Muscle of back (tissue), 3 donors: ENCODE measurements at regions not wholly inside any gene's neighbourhood (a gene's known extent, or its start where the extent isn't known, plus 50 kb on each side); places are given as distances from the start of the nearest gene placed in this dataset.
"Not testable (repeated sequence)": the region's sequence is repeated elsewhere in the genome, so short reads cannot be mapped to it uniquely, and the experiment has no call there.

ENCODE experiments used
- DNase-seq, 3 donors: peaks; one replicate each; pipeline versions ENCODE4 v3.0.0 to v3.0.0-alpha.2; 2013

DNA sequence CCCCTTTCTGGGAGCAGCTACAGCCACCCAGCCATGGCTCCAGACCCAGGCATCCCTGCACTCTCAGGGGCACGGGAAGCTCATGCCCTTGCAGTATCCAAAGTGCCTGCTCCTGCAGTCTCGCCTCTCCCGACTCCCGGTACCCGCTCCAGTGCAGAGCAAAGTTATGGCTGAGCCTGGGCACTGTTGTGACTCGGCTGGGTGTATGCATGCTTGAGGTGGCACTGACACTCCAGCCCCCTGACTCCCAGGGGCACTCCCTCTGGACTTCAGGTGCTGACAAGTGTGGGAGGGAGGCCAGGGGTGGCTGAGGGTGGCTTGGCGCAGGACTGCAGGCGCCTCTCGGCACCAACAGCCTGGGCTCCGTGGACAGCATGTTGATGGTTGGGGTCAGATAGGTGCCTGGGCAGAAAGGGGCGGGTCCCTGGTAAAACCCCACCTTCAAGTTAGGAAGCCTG is 580.1 kb upstream of the ADGRL2 start:
- DNase-seq, result no peak

DNA sequence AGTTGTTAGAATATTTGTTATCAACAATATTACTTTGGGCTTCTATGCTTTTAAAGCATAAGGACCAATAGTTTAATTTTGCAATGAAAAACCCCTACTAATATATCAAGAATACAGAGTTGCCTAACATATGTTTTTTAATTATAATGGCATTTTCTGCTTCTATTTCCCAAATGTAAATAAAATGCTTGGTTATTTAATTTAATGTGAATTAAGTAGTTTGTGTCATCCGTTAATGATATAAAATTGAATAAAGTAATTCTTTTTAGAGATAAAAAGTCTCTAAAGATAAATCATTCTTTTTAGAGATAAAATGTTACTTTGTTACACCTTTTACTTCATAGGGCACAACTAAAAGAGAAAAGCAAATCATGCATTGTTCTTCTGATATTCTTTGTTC is 583.7 kb upstream of the ADGRL2 start:
- no peak for DNase-seq

DNA sequence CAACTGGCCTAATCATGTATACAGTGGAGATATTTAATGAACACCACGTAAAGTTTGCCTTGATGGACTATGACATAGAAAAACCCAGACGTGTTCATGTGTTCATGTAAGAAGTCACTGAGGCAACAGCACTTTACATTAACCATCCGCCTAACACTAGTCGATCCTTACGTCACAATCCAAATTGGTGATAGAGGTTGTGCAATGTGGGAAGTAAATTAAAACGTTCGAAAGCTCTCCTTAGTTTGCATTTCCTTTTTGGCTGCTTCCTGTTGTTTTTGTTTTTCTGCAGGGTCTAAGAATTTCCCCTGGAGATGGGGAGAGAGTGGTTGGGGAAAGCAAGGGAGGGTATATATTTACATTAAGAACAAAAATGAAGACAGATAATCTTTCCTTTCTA is 587.5 kb upstream of the ADGRL2 start:
- DNase-seq, result no peak

DNA sequence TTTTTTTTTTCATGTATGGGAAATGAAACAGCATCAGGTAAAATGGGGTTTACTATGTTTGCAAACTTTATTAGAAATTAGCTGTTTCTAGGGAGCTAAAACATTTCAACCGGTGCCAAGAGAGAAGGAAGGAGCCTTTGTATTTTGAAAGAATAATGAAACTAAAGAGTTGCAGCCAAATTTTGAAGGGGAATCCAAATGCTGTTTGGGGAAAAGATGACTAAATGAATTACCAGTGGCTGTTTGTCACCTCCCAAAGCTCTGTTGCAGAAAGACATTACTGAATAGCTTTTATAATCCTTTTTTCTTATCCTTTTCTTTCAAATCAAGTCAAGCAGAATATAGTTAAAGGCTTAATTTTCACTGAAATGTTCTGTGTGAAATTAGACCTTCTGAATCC is 591.3 kb upstream of the ADGRL2 start:
- DNase-seq, result no peak

DNA sequence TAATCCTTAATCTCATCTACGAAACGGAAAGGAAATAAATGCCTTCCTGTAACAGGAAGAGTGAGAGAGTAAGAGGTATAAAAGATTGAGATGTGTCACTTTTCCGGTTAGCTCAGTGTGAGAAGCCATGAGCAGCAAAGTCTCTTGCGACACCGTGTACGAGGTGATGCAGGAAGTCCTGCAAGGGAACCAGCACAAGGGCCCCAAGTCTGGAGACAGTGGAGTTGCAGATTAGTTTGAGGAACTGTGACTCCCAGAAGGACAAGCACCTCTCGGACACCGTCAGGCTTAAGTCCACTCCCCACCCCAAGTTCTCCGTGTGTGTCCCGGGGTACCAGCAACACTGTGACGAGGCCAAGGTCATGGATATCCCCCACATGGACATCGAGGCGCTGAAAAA is 592.3 kb upstream of the ADGRL2 start:
- DNase-seq, result no peak

DNA sequence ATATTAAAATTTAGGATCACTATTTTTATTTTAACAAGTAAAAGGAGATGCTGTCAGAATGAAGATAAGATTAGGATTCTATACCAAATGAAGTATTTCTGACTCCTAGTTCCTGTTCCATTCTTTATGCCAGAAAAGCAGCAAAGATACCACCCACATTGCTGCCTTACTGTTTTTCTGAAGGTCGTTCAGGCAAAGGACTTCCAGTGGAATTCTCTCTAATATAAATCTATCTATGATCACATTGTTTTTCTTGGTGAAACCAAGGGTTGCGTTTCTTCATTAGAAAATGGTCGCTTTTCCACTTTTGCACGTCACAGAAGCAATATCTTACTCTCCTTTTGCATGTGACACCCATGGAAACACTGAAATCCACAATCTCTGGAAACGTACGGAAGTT is 594.8 kb upstream of the ADGRL2 start:
- DNase-seq, result no peak

DNA sequence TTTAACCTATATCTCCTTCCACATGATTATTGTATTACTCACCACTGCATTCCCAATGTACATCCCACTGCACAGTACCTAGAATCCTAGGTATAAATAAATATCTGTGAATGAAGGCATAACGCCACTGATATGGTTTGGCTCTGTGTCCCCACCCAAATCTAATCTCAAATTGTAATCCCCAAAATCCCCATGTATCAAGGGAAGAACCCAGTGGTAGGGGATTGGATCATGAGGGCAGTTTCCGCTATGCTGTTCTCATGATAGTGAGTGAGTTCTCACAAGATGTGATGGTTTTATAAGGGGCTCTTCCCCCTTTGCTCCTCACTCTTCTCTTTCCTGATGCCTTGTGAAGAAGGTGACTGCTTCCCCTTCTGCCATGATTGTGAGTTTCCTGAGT is 599.0 kb upstream of the ADGRL2 start:
- DNase-seq, result no peak

DNA sequence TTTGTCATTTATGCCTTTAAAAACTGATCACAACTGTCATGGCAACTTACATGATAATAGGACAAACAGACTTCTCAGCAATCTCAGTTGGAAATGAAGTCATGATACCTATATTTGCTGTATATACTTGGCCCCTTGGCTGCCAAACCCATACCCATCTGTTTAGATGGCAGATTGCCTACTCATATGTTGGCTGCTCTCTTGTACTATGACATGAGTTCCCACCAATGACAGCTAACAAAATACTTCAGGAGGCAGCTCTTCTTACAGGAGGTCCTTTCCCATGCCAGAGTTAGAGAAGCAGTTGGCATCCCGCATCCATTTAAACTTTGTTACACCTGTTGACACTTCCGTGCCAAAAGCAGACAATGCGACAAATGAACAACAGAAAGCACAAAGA is 603.1 kb upstream of the ADGRL2 start:
- peak; percentile 40 to 56 (median 52) for DNase-seq

DNA sequence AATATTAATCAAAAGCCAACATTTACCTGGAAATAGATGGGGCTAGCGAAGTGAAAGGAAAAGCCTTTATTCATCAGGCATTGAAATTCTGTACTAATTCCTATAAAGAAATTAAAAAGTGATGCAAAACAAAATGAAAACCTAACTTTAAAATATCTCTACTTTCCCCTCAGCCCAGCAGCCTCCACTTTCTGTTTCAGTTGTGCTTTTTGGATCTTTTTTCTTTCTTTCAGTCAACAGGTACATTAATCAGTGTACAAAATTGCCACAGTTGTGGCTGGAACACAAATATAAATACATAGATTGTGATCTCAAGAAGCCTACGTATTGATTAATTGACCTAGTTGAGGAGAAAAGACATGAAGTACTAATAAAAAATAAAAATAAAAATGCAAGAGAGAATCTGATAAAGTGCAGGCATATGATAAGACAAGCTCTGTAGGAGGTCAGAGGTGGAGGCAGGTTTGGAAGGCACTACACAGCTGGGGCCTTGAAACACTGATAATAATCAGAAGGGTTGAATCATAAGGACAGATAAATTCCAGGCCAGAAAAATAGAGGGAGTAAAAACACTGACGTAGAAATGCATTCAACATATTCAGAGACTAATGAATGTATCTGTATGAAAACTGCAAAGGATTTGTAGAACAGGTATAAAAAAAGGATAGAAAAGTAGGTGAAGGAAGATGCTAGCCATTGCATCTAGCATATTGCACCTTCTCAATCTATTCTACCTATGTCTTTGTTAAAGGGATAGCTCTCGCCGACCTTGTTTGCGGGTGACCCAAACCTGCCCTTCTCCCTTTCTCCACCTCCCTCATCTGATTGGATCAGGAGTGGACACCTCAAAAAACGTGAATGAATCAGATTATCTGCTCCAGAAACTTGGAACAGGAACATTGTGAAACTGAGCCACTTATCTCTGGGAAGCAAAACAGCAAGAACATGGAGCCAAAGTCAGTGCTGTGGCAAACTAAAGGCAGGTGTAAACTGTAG is 607.8 kb upstream of the ADGRL2 start:
- no peak for DNase-seq

DNA sequence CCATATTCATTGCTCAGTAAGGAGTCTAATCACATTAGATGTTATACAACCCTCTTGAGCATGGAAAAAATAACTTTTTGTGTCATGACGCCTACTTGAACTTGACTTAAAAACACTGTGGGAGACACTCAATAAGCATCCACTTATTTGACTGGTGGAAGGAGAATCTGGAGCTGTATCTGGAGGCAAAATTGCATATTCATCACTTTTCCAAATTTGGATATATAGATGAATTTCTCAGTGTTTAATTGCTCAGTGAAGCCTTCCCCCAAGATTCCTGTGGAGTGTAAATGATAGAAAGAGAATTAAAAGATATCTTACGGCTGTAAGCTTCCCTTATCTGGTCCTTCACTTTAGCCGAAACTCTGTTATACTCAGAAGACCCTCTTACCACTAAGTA is 610.7 kb upstream of the ADGRL2 start:
- DNase-seq, result no peak

DNA sequence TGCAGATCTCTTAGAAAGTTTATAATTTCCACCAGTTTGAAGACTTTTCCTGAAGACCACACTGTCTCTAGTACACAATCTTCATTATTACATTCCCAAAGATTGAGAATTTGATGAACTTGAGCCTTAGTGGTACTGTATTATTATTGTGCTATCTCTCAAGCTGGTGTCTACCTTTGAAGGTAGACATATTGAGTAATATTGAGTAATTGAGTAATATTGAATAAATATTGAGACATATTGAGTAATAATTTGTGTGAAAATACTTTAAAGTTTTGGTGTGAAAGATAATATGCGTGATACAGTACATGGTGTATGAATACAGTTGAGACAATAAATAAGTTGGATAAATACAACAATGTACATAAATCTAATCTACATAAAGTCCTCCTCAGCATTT is 613.1 kb upstream of the ADGRL2 start:
- DNase-seq, result no peak

DNA sequence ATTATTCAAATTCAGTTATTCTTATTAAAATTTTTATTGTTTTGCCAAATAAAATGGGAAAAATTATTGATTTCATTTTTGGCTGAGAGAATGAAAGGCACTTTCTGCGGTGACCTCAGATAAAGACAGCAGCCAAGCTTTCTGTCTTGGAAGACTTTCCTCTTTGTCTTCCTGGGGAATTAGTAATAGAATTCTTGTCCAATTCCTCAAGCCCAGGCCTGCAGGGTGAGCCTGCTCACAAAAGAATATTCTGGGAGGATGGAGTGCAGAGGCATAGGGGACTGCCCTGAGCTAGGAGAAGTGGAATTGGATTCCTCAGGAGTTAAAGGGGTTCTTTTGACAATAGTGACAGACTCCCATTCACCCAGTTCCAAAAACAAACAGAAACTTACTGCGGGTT is 614.5 kb upstream of the ADGRL2 start:
- peak; percentile 16 to 67 (median 63) for DNase-seq

DNA sequence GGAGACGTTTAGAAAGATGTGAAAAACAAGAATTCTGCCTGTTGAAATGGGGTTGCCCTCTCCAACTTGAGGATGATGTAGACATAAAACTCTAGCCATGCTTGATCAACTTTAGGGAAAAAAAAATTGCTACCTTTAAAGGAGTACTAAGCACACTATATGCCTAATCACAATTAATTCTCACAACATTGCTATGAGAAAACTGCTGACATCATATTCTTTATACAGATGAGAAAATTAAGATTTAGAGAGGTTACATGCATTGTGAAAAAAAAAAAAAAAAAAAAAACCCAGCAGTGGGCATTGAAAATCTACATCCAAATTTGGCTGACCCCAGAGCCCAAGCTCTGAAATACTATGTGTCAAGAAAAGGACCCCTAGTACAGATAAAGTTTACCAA is 617.2 kb upstream of the ADGRL2 start:
- DNase-seq, result no peak

DNA sequence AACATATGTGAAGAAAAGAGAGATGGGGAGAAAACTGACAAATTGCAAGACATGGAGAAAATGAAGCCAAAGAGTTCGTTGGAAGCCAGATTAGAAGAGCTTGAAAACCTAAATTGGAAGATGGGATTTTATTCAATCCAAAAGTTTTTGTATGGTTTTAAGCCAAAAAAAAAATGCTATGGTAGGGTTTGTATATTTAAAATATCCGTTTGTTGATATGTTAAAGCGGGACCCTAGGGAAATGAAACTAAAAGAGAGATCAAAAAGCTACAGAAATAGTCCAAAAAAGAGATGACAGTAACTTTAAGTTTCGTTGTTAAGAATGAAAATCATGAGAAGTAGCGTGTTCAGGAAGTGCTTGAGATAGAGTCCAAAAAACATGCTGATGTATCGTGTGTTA is 617.7 kb upstream of the ADGRL2 start:
- DNase-seq, result peak in 2 of 3 donors; percentile 36 to 63

DNA sequence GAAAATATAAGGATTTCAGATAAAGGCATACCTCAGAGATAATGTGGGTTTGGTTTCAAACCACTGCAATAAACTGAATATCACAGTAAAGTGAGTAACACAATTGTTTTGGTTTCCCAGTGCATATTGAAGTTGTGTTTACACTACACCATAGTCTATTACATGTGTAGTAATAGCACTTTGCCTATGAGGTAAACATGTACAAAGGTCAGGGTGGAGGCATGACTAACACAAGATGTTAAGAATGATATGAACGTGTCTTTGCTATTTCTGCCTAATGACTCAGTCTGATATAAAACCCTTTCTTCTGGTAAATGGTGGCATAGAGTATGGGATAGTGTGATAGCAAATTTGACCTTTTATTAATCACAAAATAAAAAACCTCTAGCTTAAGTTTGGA is 621.5 kb upstream of the ADGRL2 start:
- DNase-seq, result no peak

DNA sequence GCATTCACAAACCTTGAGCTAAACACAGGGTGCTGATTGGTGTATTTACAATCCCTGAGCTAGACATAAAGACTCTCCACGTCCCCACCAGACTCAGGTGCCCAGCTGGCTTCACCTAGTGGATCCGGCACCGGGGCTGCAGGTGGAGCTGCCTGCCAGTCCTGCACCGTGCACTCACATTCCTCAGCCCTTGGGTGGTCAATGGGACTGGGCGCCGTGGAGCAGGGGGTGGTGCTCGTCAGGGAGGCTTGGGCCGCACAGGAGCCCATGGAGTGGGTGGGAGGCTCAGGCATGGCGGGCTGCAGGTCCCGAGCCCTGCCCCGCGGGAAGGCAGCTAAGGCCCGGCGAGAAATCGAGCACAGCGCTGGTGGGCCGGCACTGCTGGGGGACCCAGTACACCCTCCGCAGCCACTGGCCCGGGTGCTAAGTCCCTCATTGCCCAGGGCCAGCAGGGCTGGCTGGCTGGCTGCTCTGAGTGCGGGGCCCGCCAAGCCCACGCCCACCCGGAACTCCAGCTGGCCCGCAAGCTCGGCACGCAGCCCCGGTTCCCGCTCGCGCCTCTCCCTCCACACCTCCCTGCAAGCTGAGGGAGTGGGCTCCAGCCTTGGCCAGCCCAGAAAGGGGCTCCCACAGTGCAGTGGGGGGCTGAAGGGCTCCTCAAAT is 622.2 kb upstream of the ADGRL2 start:
- not testable (repeated sequence) for DNase-seq

DNA sequence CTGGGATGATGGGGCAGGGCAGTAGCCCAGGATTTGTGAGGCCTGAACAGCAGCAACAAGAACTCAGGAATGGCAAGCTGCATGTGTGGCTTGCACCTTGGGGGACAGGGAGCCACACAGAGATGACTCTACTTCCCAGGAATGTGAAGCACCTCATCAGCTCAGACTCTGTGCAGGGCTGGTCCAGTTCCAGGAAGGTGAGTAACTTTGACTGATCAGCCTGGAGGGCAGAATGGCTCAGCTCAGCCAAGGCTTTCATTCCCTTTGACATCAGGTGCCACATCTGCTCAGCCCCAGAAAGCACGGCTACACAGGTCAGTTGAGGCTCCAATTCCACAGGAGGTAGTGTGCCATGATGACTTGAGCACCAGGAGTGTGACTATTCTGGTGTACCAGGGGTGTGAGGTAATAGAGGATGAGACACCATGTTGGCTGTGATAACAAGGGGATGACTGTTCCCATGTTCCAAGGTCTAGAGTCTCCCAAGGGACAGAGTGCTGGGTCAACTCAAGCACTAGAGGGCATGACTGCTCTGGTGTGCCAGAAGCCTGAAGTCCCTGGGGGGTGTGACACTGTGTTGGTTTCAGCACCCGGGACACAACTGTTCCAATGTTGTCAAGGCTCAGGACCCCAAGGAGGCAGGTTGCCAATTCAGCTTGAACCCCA is 625.8 kb upstream of the ADGRL2 start:
- peak in 1 of 3 donors; percentile 51 for DNase-seq

DNA sequence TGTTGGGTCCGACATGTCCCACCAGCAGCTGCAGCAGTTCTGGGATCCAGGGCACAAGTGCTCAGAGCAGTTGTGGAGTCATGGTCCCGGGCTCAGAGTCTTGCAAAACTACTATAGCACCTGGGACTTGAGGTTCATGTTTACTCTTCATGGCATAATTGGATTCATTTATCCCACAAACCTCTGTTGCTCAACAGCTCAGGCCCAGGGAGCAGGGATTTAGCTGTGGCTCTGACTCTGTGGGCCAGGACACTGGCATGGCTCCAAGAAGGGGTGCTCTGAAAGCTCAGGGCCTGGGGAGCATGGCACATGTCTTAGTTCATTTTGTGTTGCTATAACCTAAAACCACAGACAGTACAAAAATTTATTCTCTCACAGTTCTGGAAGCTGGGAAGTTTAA is 626.7 kb upstream of the ADGRL2 start:
- DNase-seq, result no peak

DNA sequence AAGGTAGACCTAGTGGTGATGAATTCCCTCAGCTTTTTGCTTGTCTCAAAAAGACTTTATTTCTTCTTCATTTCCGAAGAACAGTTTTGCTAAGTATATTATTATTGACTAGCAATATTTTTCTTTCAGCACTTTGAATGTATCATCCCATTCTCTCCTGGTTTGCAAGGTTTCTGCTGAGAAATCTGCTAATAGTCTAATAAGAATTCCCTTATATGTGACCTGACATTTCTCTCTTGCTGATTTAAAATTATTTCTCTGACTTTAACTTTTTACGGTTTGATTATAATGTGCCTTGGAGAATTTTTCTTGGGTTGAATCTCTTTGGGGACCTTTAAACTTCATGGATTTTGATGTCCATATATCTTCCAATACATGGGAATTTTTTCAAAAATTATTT is 628.3 kb upstream of the ADGRL2 start:
- no peak for DNase-seq

DNA sequence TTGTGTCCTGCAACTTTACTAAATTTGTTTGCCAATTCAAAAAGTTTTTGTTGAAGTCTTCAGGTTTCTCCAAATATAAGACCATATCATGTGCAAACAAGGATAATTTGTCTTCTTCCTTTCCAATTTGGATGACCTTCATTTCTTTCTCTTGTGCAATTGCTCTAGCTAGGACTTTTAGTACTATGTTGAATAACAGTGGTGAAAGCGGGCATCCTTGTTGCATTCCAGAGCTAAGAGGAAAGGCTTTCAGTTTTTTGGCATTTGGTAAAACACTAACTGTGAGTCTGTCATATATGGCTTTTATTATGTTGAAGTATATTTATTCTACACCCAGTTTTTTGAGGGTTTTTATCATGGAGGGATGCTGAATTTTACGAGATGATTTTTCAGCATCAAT is 630.0 kb upstream of the ADGRL2 start:
- no peak for DNase-seq

DNA sequence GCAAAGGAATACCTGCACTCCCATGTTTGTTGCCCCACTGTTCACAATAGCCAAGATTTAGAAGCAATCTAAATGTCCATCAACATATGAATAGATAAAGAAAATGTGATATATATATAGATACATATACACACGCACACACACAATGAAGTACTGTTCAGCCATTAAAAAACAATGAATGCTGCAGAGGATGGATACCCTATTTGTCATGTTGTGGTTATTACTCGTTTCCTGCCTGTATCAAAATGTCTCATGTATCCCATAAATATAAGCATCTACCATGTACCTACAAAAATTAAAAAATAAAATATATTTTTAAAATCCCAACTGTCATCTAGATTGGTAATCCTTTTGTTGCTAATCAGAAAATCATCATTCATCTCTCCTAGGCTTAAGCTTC is 634.8 kb upstream of the ADGRL2 start:
- DNase-seq, result no peak

DNA sequence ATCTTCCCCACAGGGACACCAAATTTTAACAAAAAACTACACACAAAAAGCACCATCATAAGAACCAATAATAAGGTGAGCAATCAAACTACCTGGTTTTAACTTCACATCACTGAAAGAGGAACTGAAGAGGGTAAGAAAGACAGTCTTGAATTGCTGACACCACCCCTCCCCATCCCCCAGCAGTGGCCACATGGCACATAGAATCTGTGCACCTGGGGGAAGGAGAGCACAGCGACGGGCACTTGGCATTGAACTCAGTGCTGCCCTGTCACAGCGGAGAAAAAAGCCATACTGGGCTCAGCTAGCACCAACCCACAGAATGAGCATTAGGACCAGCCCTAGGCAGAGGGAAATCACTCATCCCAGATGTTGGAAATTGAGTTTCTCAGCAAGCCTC is 640.0 kb upstream of the ADGRL2 start:
- DNase-seq, result no peak

DNA sequence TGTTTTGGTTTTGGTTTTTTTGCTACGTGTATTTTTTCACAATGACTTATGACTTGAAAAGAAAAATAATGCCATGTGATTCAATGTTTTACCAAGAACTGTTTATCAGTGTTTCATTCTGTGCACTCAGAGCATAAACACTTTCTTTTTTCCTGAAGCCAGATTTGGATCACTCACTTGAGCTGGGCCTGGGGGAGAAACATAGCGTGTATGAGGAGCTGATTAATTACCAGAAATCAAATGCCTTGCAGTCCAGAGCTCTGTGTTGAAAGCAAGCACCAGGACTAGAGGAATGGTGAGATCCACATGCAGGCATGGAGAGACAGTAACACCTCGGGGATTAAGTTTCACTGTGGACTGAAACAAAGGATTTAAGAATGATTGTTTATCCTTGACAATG is 642.1 kb upstream of the ADGRL2 start:
- DNase-seq, result peak in 1 of 3 donors; percentile 11
